Type B pancreatic cell (in vitro differentiated cells): ENCODE measurements at regions not wholly inside any gene's neighbourhood (a gene's known extent, or its start where the extent isn't known, plus 50 kb on each side); places are given as distances from the start of the nearest gene placed in this dataset.

ENCODE experiments used
- DNase-seq: peaks from one replicate; pipeline ENCODE4 v3.0.0; 2021; ENCODE audit warnings: mixed read lengths; ENCODE audit not compliant: unreplicated experiment; ENCODE audit errors: extremely low spot score
- H3K27ac Mint-ChIP-seq: 2 replicates; pipeline ENCODE4 v1.8.0; 2021; ENCODE audit warnings: mild to moderate bottlenecking, mixed read lengths
- H3K27me3 Mint-ChIP-seq: 2 replicates; pipeline ENCODE4 v1.8.0; 2021; ENCODE audit warnings: mixed read lengths
- H3K36me3 Mint-ChIP-seq: 2 replicates; pipeline ENCODE4 v1.8.0; 2021; ENCODE audit warnings: mixed read lengths
- H3K4me1 Mint-ChIP-seq: one replicate; pipeline ENCODE4 v1.8.0; 2021; ENCODE audit warnings: mixed read lengths; ENCODE audit not compliant: unreplicated experiment
- H3K4me3 Mint-ChIP-seq: 2 replicates; pipeline ENCODE4 v1.8.0; 2021; ENCODE audit warnings: mild to moderate bottlenecking, mixed read lengths
- H3K9me3 Mint-ChIP-seq: 2 replicates; pipeline ENCODE4 v1.8.0; 2021; ENCODE audit warnings: mixed read lengths
- CTCF ChIP-seq: fragments of 200-600 bp; sonication (generic); conservative IDR thresholded peaks from 2 replicates; pipeline ENCODE4 v1.5.0; 2021; ENCODE audit warnings: antibody characterized with exemption, mild to moderate bottlenecking

GRCh38 chr2:123811846-123812245 lies 213.2 kb upstream of the CNTNAP5 start:
- no peak overlapping the region for H3K4me3 Mint-ChIP-seq
- H3K9me3 Mint-ChIP-seq: no peaks in the 10 kb centered on the region

GRCh38 chr2:123816203-123816602 lies 208.9 kb upstream of the CNTNAP5 start:
- no peak for TF ChIP-seq CTCF
- Mint-ChIP-seq H3K4me3 (no peak overlapping the region), H3K36me3 (no peaks in the 10 kb centered on the region), H3K9me3 (no peaks in the 10 kb centered on the region), H3K27me3 (no peaks in the 10 kb centered on the region), H3K27ac (no peak overlapping the region), H3K4me1 (no peaks in the 10 kb centered on the region)
- DNase-seq: no peak

More at GRCh38 chr2:123811846-123812245, 213.2 kb upstream of the CNTNAP5 start:
- Mint-ChIP-seq H3K27me3 (no peaks in the 10 kb centered on the region), H3K4me1 (no peaks in the 10 kb centered on the region), H3K27ac (no peak overlapping the region), H3K36me3 (no peaks in the 10 kb centered on the region)
- no peak for DNase-seq
- TF ChIP-seq CTCF: no peak

GRCh38 chr2:123816928-123817327 lies 208.2 kb upstream of the CNTNAP5 start:
- Mint-ChIP-seq H3K9me3 (no peaks in the 10 kb centered on the region), H3K27ac (no peak overlapping the region), H3K36me3 (no peaks in the 10 kb centered on the region), H3K4me3 (no peak overlapping the region), H3K4me1 (no peaks in the 10 kb centered on the region), H3K27me3 (no peaks in the 10 kb centered on the region)
- no peak for DNase-seq
- TF ChIP-seq CTCF: no peak

- no peak for DNase-seq
- no peak overlapping the region for H3K27ac Mint-ChIP-seq
- no peaks in the 10 kb centered on the region for H3K27me3 Mint-ChIP-seq
- no peak for TF ChIP-seq CTCF
- H3K36me3 Mint-ChIP-seq: no peaks in the 10 kb centered on the region
- H3K9me3 Mint-ChIP-seq: no peaks in the 10 kb centered on the region
- no peaks in the 10 kb centered on the region for H3K4me1 Mint-ChIP-seq
- H3K4me3 Mint-ChIP-seq: no peak overlapping the region
Measured at GRCh38 chr2:123826729-123827271, 198.3 kb upstream of the CNTNAP5 start.

- H3K4me1 Mint-ChIP-seq: no peaks in the 10 kb centered on the region
- no peak overlapping the region for H3K27ac Mint-ChIP-seq
- no peak for DNase-seq
- H3K36me3 Mint-ChIP-seq: no peaks in the 10 kb centered on the region
- no peaks in the 10 kb centered on the region for H3K27me3 Mint-ChIP-seq
- no peak for TF ChIP-seq CTCF
- no peak overlapping the region for H3K4me3 Mint-ChIP-seq
- peaks cover 6% of the 10 kb centered on the region for H3K9me3 Mint-ChIP-seq
Measured at GRCh38 chr2:123839326-123839725, 185.8 kb upstream of the CNTNAP5 start.

- DNase-seq: no peak
- Mint-ChIP-seq H3K9me3 (peaks cover 6% of the 10 kb centered on the region), H3K27ac (no peak overlapping the region), H3K36me3 (no peaks in the 10 kb centered on the region), H3K4me3 (no peak overlapping the region), H3K4me1 (no peaks in the 10 kb centered on the region), H3K27me3 (no peaks in the 10 kb centered on the region)
- TF ChIP-seq CTCF: no peak
Measured at GRCh38 chr2:123840016-123840415, 185.1 kb upstream of the CNTNAP5 start.
